IMR-90 (cell line): ENCODE measurements at regions not wholly inside any gene's neighbourhood (a gene's known extent, or its start where the extent isn't known, plus 50 kb on each side); places are given as distances from the start of the nearest gene placed in this dataset.

Experiments
- CTCF ChIP-seq: conservative IDR thresholded peaks from 2 replicates; pipeline ENCODE4 v1.5.1; 2012; ENCODE audit warnings: mild to moderate bottlenecking, low read depth, low read length, improper control_type of control experiment
- MAFK ChIP-seq: IDR thresholded peaks from 2 replicates; pipeline ENCODE4 v1.6.1; 2012; ENCODE audit warnings: low read depth, low read length, improper control_type of control experiment
- RAD21 ChIP-seq: IDR thresholded peaks from 2 replicates; pipeline ENCODE4 v1.6.1; 2012; ENCODE audit warnings: low read length, improper control_type of control experiment
- TF ChIP-seq, protein P1 (sequence below): fragments of 150-350 bp; IDR thresholded peaks from 2 replicates; pipeline ENCODE4 v1.6.1; 2017; ENCODE audit warnings: mild to moderate bottlenecking, antibody characterized with exemption, low read length, low read depth

DNA sequence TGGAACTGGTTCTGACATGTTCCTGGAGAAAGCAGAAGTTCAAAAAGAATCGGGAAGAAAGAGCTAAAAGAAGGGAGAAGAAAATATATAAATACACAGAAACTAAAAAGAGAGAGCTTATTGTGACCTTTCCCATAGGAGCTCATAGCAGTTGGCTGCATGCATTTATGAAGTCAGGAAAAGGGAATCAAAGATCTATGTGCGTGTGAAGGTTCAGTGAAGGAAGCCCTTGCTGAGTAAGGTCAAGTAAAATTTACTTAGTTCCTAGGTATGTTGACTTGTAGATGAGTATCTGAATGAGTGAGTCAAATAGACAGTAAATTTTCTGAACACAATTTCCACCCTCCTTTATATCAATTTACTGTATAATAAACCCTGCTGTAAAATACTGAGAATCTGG lies 632.5 kb downstream of the SLCO4C1 start:
- TF ChIP-seq, protein P1, sequence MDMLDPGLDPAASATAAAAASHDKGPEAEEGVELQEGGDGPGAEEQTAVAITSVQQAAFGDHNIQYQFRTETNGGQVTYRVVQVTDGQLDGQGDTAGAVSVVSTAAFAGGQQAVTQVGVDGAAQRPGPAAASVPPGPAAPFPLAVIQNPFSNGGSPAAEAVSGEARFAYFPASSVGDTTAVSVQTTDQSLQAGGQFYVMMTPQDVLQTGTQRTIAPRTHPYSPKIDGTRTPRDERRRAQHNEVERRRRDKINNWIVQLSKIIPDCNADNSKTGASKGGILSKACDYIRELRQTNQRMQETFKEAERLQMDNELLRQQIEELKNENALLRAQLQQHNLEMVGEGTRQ = no peak
- TF ChIP-seq CTCF = no peak
- TF ChIP-seq RAD21 = no peak
- no peak for TF ChIP-seq MAFK
